ENCODE measurements at regions not wholly inside any gene's neighbourhood (a gene's known extent, or its start where the extent isn't known, plus 50 kb on each side); places are given as distances from the start of the nearest gene placed in this dataset.

DNA sequence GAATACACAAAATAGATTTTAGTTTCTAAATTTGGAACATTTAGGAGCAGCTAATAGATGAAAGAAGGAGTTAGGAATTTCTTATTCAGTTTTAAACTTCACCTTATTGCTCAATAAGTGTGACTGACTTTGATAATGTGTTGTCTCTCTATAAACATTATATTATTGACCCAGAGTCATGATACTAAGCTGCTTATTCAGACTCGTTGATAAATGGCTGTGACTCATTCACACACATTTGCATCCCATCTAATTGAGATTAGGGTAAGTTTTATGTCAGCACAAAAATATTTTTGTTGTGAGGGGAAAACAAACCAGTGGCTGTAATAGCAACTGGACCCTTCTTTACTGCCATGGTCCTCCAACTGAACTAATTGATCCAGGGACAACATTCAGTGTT is 137.6 kb downstream of the GOLIM4 start:
- no peak for DNase-seq

DNA sequence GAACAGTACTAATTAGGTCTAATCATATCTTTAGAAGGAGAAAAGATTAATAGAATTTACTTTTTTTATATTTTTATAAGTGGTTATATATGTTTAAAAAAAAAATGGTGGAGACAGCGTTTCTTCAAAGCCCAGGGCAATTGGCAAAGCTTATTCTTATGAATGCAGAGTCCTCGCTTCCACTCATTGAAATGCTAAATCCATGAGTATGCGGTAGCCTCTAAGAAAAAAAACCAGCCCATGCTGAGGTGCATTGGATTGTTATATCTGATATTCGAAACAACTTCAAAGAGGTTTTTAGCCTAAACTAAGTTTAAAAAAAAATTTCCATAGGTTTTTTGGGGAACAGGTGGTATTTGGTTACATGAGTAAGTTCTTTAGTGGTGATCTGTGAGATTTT is 142.8 kb downstream of the GOLIM4 start:
- DNase-seq, result no peak

DNA sequence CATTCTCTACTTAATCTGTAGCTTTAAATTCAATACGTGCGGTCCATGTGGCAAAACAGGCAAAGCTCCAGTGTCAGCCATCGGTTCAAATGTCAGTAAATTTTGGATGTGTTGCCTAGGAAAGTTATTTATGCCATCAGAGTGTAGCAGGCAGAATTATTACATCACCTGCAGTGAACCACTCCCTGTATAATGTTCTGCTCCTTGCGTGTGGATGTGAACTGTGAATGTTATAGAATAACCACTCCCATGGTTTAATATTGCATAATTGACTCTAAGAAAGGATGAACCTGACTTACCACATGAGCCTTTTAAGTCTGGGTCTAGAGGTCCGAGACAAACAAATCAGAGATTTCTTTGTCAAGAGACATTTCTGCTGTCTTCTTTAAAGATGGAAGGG is 145.5 kb downstream of the GOLIM4 start:
- no peak for DNase-seq

DNA sequence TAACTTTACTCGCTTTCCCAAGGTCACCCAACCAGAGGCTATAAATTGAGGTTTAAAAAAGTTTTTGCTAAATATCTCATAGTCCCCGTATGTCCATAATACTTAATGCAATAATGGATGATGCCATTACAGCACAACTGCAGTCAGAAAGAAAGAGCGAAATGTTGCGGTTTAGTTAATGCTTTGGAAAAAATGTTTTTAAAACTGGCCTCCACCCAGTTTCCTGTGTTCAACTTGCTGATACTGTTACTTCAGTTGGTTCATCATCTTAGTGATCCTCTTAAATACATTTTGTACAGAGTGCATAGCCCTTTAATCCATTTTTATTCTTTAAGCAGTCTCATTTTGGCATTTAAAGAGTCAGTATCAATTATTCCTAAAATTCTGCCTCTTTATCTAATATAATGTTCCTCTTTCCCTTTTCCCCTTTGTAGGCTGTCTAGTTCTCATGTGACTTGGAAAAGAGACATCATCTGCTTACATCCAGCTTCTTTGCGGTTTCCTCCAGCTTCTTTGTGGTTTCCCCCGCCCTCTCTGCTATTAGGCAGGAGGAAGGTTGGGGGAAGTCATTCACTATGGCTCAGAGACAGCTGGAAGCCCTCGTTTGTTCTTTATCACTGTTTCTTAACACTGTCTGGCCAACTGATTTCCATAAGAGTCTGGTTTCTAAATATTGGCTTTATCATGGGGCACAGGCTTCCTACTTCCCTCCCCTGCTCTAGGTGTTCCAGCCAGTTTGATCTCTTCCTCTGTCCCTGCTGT is 154.3 kb downstream of the GOLIM4 start:
- peak; percentile 43 for DNase-seq

DNA sequence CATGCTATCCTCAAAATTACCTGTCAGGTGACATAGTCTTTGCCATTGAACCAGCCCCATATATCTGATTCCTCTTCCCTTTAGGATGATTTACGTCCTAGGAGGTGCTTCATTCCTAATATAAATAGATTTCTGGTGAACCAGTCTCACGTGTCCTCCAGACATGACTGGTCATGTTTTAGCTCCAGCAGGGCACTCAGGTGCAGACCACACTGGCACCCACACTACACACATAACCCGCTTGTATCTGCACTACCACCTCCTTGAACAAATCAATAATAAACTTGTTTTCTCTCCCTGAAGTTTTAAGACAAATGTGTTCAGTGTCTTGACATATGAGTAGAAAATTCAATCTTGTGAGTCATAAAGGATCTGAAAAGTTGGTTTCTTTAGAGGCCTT is 155.5 kb downstream of the GOLIM4 start:
- no peak for DNase-seq

DNA sequence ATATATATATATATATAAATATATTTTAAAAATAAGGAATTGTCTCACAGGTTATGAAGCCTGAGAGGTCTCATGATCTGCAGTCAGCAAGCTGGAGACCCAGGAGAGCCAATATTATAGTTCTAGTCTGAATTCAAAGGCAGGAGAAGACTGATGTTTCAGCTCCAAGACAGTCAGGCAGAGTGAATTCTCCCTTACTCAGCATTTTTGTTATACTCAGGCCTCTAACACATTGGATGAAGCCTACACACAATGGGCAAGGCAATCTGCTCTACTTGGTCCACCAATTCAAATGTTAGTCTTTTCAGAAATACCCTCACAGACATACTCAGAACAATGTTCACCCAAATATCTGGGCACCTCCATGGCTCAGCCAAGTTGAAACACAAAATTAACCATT is 157.2 kb downstream of the GOLIM4 start:
- no peak for DNase-seq

DNA sequence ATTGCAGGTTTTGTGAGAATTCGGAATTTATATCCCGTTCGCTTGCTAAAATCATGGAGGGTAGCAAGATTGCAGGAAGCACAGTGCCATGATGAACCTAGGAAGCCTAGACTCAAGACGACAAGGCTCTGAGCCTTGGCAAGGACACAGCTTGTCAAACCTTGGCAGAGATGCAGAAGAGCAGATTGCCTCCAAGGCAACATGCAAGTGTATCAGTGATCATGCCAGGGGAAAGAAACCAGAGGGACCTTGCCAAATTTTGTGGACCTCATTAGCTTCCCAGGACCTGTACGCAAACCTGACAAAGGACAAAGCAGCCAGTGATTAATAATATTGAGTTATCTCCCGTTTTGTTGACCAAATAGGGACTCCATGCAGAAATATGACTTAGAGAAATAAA is 159.7 kb downstream of the GOLIM4 start:
- no peak for DNase-seq

DNA sequence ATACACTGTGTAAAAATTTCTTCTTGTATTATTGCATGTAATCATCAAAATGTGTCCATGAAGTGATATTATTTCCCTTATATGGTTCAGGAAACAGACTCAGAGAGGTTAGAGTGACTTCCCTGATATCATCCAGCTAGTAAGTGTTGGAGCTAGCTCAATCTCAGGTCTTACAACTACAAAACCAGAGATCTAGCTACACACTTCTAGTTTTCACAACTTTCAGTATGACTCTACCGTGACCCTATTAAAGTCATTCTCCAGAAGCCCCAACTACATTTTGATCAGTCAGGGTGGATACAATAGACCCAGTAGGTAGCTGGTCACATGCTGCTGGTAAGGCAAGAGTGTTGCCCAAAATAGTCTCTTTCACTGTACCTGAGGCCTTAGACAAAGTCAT is 165.3 kb downstream of the GOLIM4 start:
- DNase-seq, result no peak

DNA sequence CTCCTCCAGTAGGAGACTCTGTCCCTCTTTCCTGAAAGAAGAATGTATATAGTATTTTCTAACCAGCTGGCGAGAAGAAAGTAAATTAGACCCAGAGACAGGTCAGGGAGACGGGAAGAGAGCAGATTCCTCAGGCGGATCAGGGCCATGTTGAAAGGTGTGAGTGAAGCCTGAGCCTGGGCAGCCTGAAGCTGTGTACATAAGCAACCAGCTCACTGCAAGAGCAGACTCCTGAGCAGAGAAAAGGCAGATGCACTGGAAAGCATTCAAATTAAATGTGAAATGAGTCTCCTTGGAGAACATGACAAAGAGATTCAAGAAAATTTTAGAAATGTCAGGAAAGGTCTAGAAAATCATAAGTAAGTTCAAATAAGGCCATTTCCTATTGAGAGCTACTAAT is 165.8 kb downstream of the GOLIM4 start:
- peak; percentile 21 for DNase-seq

DNA sequence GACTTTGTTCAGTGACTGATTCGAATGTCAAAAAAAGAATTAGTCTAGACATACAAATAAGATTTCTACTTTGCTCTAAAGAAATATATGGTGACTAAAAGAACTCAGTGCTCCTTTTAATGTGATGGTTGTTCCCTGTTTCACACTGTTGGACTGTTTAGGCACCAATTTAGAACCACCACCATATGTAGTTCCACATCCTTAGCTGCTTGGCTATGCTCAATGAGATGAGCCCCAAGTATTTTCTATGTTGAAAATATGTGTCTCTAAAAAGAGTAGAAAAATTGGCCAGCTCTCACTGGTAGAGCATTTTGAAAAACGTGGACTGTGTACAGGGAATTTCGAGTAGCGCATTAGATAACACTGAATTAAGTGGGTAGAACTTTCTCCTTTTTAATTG is 167.3 kb downstream of the GOLIM4 start:
- no peak for DNase-seq

DNA sequence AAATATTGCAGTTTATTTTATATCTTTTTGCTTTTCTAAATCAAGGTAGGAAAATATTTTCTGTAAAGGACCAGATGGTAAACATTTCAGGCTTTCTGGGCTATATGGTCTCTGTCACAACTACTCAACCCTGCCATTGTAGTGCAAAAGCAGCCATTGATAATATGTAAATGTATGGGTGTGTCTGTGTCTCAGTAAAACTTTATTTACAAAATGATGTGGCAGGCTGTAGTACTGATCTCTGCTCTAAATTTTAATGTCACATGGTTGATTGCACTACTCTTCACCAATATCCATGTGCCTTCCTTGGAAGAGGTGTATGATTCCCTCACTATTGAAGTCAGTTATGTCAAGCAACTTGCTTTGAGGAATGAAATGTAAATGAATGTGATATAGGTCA is 175.0 kb downstream of the GOLIM4 start:
- DNase-seq, result no peak

DNA sequence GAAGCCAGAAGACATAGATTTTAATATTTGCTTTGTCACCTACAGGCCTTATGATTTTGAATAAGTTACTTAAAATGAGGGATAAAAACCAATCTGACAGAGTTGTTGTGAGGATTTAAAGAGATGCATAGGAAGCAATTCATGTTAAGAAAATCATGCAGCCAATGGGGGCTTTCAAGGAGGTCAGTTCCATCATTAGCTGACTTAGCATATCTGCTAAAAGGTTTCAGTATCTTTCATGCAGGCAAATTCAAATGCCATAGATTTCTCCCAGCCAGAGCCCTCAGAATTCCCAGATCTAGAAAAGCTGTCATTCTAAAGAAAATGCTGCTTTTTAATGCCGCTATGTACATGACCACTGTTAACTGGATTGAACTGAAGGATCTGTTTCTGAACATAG is 176.1 kb downstream of the GOLIM4 start:
- DNase-seq, result no peak

DNA sequence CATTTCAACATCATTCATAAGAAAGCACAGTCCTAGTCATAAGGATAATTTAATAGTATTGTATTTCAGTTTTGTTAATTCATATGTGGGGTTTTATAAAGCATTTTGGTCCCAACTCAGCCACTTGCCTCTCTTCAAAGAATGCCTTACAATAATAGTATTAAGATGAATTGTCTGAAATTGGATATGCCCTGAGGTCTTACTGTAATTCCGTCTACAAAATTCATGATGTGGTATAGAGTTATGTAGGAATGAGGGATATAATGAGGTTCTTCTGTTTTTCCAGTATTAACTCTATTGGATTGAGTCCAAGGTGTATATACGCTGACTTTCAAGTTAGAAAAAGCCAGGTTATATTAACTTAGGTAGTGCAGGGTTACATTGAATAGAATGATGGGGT is 177.0 kb downstream of the GOLIM4 start:
- DNase-seq, result no peak

DNA sequence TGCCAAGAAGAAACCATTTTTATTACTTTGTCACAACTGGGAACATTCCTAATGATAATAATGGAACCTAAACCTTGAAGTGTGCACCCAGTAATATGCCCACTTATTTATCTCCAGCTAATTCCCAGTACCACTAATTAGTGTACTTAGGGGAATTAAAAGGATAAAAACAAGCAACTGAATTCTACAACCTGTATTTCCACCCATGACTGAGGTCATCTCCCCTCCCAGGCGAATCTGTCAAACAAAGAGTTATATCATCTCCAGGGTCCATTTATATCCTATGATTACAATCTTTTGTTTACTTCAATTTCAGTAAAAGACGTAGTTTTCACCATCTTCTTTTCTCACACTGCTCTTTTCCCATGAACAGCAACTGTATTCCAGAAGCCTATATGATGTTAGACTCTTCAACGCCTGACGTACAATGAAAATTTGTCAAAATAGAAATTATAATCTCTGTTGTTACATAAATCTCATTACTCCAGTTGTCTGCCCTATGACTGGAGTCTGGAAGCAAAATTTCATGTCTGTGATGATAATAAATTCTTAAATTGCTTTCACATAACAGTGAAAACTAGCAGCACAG is 177.6 kb downstream of the GOLIM4 start:
- DNase-seq, result peak; percentile 72

DNA sequence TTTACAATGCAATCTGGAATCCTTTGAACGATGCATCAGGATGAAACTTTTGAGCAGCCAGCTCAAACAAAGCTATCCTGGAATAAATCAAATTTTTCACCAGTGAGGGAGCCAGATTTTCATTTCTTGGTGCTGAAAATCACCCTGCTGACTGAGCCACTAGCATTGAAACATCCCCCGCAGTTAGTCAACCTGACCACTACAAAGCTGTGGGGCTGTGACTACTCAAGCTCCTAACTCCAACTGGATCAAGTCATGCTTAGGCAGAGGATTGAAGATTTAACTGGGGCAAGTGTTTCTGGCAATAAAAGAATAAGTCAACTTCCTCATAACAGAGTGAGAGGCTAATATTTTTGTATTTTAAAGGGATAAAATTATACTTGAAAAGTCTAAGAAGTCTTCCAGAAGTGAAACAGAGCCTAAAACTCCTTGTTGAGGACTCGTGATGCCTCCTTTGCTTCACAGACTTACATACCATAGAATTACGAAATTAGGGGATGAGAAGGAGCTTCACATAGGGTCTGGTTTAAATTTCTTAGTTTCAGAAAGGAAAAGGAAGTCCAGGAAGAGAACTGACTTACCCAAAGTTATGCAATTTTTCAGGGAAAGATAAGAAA is 177.8 kb downstream of the SERPINI1 start:
- DNase-seq, result peak; percentile 66

DNA sequence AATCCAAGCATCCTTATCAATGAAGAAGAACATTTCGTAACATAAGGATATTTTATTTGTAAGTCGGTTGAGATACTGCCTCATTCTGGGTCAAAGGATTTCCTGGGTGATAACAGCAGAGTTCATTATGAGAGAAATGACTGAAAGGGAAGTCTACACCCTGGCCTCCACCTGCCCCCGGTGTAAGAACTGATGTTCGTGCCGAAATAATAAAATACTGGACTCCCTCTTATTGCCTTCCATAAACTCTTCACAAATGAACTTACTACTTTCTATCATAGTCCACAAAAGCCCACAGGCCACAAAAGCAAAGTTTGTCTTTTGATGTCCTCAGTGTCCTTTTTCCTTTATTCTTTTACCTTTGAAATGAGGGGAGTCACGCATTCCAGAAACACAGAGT is 174.4 kb downstream of the SERPINI1 start:
- DNase-seq, result no peak

DNA sequence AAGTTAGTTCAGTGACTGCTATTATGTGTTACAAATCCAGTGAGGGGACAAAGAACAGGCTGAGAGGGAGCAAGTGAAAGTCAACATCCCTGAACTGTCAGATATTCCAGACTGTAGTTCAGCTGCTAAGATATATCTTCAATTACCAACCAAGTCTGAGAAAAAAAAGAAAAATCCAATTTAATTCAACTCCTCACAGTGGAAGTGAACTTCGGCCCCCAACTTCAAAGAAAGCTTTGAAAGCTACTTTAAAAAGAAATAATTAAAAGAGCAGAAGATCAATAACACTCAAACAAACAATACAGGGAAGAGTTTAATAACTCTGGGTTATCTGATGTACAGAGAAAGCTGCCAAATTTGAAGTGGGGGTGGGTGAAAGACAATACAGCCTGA is 174.0 kb downstream of the SERPINI1 start:
- DNase-seq, result no peak

DNA sequence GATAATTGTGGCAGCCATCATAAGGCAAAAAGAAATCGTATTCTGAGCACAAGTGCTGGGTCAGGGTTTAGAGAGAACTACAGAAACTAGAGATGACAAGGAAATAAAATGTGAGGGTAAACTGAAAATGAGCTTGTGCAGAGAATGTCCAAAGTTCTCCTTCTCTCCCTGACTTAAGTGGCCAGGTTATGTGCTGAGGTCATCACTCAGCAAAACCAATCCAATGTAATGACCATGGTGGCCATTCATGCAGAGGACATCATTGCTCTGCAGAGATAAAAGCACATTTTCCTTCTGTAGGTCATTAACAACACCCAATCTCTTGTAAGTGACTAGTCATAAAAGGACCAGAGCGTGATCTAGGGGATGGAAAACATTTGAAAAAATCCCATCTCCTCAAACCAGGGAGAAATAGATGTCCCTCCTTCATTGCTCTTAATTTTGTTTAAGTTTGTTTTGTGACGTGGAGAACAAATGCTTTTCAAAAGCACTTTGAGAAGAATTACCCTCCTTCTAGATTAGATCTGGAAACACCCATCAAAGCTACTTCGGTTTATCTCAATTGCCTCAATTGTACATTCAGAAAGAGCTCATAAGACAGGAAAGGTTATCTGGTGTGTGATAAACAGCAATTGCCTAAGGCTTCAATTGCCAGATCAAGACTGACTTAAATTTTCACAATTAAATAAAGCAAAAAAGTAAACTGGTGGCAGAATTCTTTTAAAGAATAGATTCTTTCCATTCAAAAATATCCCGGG is 173.4 kb downstream of the SERPINI1 start:
- DNase-seq, result no peak

DNA sequence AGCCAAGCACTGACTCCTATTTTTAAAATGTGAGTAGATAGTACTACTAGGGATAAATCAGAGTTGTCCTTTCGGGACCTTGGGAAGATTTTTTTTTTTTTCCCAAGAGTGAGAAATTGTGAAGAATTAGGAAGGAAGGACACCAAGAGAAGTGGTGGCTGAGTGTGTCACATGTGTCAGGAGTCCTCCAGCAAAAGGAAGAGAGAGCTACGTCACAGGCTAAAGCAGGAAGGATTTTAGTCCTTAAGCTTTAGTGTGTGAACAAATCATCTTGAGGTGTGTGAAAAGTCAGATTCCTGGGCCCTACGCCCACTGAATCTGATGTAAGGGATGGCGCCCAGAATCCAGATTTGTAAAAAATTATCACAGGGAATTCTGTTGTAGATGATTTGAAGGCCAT is 172.7 kb downstream of the SERPINI1 start:
- no peak for DNase-seq

DNA sequence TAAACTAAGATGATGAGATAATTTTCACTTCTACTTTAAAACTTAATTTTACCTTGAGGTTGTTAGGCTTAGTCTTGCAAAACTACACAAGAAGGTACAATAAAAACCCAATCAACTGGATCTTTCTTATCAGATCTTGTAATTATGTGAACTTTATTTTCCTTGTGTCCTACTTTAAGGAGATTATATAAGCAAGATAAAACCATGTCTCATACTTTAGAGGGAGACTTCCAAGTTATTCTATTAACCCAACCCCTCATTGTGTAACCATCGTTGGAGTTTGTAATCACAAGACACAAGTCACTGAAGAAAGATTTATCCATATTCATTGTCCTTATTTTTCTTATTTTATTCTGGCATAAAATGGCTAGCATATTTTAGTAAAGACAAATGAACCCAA is 165.6 kb downstream of the SERPINI1 start:
- DNase-seq, result no peak

DNA sequence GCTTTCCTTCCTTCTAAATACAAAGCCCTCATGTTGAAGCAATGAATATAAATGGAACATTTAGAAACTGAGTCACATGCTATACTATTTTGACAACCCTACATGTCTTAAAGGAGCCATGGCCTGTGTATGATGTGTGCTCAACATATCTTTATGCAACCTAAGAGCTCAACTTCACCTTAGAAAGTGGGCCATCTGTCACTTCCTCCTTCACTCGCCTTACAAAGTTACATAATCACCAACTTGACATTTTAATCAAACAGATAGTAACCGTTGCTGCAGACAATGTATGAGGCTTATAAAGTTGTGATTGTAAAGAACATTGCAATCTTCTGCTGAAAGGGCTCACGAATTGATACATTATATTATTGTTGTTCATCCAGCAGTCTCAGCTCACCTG is 163.6 kb downstream of the SERPINI1 start:
- DNase-seq, result peak; percentile 42

DNA sequence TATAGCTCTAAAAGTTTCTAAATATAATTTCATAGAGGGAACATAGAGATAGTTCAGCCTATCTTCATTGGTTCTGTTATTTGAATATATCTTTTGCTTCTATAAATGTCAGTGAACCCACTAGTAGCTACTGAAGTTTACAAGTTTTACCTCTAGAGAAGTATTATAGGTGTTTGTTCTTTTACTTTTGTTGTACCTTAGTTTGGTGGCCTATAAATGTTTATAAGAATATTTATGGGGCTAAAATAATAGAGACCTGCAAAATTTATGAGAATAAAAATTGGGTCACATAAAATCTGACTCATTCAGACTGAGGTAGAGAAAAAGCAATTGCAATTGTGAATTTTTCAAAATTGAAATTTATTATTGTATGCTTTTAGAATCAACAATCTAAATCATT is 162.6 kb downstream of the SERPINI1 start:
- no peak for DNase-seq

DNA sequence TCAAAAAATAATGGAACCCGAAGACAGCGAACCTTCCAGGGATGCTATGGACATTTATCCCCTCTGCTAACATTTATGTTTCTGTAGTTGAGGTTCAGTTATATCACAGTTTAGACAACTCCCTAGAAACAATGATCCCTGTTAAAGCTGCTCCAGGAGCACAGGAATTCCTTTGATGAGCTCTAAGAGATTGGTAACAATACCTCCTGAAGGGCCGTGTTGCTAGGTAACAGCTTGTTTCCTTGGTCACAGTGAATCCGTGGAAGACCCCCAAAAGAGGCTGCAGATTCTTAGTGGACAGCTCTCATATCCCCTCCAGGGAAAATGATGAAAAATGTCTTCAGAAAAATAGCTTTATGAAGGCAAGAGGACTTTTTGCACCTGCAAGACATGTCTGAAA is 160.2 kb downstream of the SERPINI1 start:
- DNase-seq, result no peak

DNA sequence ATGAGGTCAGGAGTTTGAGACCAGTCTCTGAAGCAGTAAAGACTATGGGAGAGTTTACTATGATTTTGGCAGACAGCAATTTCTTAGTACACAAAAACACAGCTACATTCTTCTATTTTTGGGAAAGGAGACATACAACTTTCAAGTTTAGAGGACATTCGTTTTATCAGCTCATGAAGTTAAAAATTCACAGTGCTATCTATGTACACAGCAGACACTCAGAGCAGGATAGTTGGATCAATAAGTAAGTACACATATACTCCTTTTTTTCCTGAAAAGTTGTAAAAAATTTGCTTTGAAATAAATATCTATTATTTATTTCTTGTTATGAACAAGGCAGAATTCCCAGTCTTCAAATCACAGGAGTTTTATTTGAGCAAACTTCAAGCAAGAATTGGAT is 159.7 kb downstream of the SERPINI1 start:
- DNase-seq, result no peak

Data from NCI-H82 (cell line).